B cell (primary cell): ENCODE measurements at regions not wholly inside any gene's neighbourhood (a gene's known extent, or its start where the extent isn't known, plus 50 kb on each side); places are given as distances from the start of the nearest gene placed in this dataset.

Experiments
- ATAC-seq: fragments of 200-7000 bp; cut with Tn5 transposase; one replicate; pipeline ENCODE4 v1.10.0; 2021; ENCODE audit warnings: low read depth, mild to moderate bottlenecking, moderate number of reproducible peaks, moderate library complexity
- CTCF ChIA-PET: fragments of 350-600 bp; sonication (Branson Sonifier 250); formaldehyde crosslinking; loops from one replicate; lab custom pipeline; 2021; ENCODE audit warnings: antibody characterized with exemption, inconsistent platforms; lab: Charles Lee
- POLR2A ChIA-PET: fragments of 350-600 bp; sonication (Branson Sonifier 250); formaldehyde crosslinking; loops from one replicate; lab custom pipeline; 2021; ENCODE audit warnings: antibody characterized with exemption; lab: Charles Lee
- DNase-seq: peaks from one replicate; pipeline ENCODE4 v3.0.0; 2013
- H2AFZ ChIP-seq: 2 replicates; pipeline ENCODE4 v1.6.1; 2012; ENCODE audit warnings: mild to moderate bottlenecking, low read depth, low read length; ENCODE audit not compliant: insufficient read depth, poor library complexity, severe bottlenecking
- H3K27ac ChIP-seq, 2 donors: 1 replicate in 1 of 2; 2 replicates in 1 of 2; pipeline ENCODE4 v1.5.1; 2012 to 2013; ENCODE audit warnings: low read length in 2 of 2, mild to moderate bottlenecking in 2 of 2, moderate library complexity in 1 of 2
- H3K27me3 ChIP-seq, 4 experiments: fragments of 200-600 bp in 1 of 4; sonication (generic) in 1 of 4; replicated peaks in 1 of 4; 1 replicate in 2 of 4; 2 replicates in 2 of 4; pipeline versions ENCODE4 v1.6.1 to v1.7.0; 2013 to 2016; ENCODE audit warnings: low read length in 3 of 4, mild to moderate bottlenecking in 2 of 4, mixed read lengths in 1 of 4, moderate library complexity in 1 of 4; ENCODE audit not compliant: insufficient read depth in 4 of 4, control insufficient read depth in 3 of 4; ENCODE audit errors: control extremely low read depth in 1 of 4
- H3K36me3 ChIP-seq, 2 experiments: replicated peaks in 1 of 2; 1 replicate in 1 of 2; 2 replicates in 1 of 2; pipeline versions ENCODE4 v1.6.1 to v1.7.1; 2013; ENCODE audit warnings: low read length in 1 of 2; ENCODE audit not compliant: insufficient read depth in 2 of 2, control insufficient read depth in 1 of 2; ENCODE audit errors: control extremely low read depth in 1 of 2, extremely low read depth in 1 of 2
- H3K4me1 ChIP-seq, 2 donors: fragments of 200-600 bp in 1 of 2; sonication (generic) in 1 of 2; 1 replicate in 1 of 2; 2 replicates in 1 of 2; pipeline versions ENCODE4 v1.5.1 to v1.6.1; 2013 to 2017; ENCODE audit warnings: low read length in 2 of 2; ENCODE audit not compliant: control insufficient read depth in 2 of 2, insufficient read depth in 2 of 2
- H3K4me2 ChIP-seq: replicated peaks from 2 replicates; pipeline ENCODE3; 2012; ENCODE audit warnings: mild to moderate bottlenecking, low read depth, low read length; ENCODE audit not compliant: poor library complexity, severe bottlenecking
- H3K4me3 ChIP-seq, 5 experiments: fragments of 200-600 bp in 1 of 5; sonication (generic) in 1 of 5; 1 replicate in 3 of 5; 2 replicates in 2 of 5; pipeline versions ENCODE4 v1.5.1 to v1.7.0; 2011 to 2016; ENCODE audit warnings: low read length in 4 of 5, mild to moderate bottlenecking in 4 of 5, low read depth in 2 of 5, control low read depth in 1 of 5, moderate library complexity in 1 of 5; ENCODE audit not compliant: insufficient read depth in 1 of 5; ENCODE audit errors: control extremely low read depth in 1 of 5, extremely low read depth in 1 of 5
- H3K79me2 ChIP-seq: fragments of 200-600 bp; sonication (generic); one replicate; pipeline ENCODE4 v1.6.0; 2016; ENCODE audit warnings: low read length; ENCODE audit not compliant: control insufficient read depth, insufficient read depth
- H3K9ac ChIP-seq: fragments of 200-600 bp; sonication (generic); 2 replicates; pipeline ENCODE4 v1.6.1; 2017; ENCODE audit warnings: mild to moderate bottlenecking, low read length, moderate library complexity
- H3K9me3 ChIP-seq, 3 donors: one replicate each; pipeline versions ENCODE4 v1.6.1 to v1.7.1; 2013; ENCODE audit warnings: low read length in 2 of 3; ENCODE audit not compliant: control insufficient read depth in 2 of 3, insufficient read depth in 1 of 3; ENCODE audit errors: control extremely low read depth in 1 of 3
- H4K20me1 ChIP-seq: 2 replicates; pipeline ENCODE4 v1.6.0; 2012; ENCODE audit warnings: mild to moderate bottlenecking, low read length; ENCODE audit not compliant: insufficient read depth, control insufficient read depth, poor library complexity, severe bottlenecking
- H3K27ac Mint-ChIP-seq: one replicate; pipeline ENCODE4 v1.8.0; 2021; ENCODE audit warnings: mixed read lengths
- H3K27me3 Mint-ChIP-seq: one replicate; pipeline ENCODE4 v1.8.0; 2021; ENCODE audit warnings: mixed read lengths
- H3K4me1 Mint-ChIP-seq: one replicate; pipeline ENCODE4 v1.8.0; 2021; ENCODE audit warnings: mixed read lengths
- H3K4me3 Mint-ChIP-seq: one replicate; pipeline ENCODE4 v1.8.0; 2021; ENCODE audit warnings: mixed read lengths
- H3K9me3 Mint-ChIP-seq: one replicate; pipeline ENCODE4 v1.8.0; 2022; ENCODE audit warnings: mixed read lengths; ENCODE audit not compliant: insufficient read depth
- EZH2 ChIP-seq: IDR thresholded peaks from 2 replicates; pipeline ENCODE4 v1.6.1; 2012; ENCODE audit warnings: borderline replicate concordance, low read depth, mild to moderate bottlenecking, moderate library complexity, low read length; ENCODE audit not compliant: insufficient read depth, poor library complexity, severe bottlenecking
- WGBS: methylation state at CpG from one replicate; pipeline ENCODE4 v1.1.5; 2013; ENCODE audit warnings: missing lambda C conversion rate; ENCODE audit not compliant: insufficient coverage; 5-methylcytosine and 5-hydroxymethylcytosine counted together
- intact Hi-C: fragments of 100-400 bp; cut with micrococcal nuclease; formaldehyde crosslinking; loops from one replicate; pipeline ENCODE4 v1.10.0; 2022
- TF ChIP-seq, protein P1 (sequence below): fragments of 200-600 bp; IDR thresholded peaks from one replicate; pipeline ENCODE4 v1.8.0; 2022; ENCODE audit warnings: antibody characterized with exemption, mild to moderate bottlenecking

- no peaks in the 10 kb centered on the region for H3K4me1 ChIP-seq
Observed at GRCh38 chr3:98972155-98972554, 70.7 kb upstream of the DCBLD2 start.

GRCh38 chr3:98971169-98971681 is 69.7 kb upstream of the DCBLD2 start:
- TF ChIP-seq, protein P1, sequence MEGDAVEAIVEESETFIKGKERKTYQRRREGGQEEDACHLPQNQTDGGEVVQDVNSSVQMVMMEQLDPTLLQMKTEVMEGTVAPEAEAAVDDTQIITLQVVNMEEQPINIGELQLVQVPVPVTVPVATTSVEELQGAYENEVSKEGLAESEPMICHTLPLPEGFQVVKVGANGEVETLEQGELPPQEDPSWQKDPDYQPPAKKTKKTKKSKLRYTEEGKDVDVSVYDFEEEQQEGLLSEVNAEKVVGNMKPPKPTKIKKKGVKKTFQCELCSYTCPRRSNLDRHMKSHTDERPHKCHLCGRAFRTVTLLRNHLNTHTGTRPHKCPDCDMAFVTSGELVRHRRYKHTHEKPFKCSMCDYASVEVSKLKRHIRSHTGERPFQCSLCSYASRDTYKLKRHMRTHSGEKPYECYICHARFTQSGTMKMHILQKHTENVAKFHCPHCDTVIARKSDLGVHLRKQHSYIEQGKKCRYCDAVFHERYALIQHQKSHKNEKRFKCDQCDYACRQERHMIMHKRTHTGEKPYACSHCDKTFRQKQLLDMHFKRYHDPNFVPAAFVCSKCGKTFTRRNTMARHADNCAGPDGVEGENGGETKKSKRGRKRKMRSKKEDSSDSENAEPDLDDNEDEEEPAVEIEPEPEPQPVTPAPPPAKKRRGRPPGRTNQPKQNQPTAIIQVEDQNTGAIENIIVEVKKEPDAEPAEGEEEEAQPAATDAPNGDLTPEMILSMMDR: no peak
- no peak for TF ChIP-seq EZH2
- intact Hi-C loops: no loop called here
- no peak overlapping the region for H3K4me2 ChIP-seq
- H3K36me3 ChIP-seq: no peaks in the 10 kb centered on the region
- H3K9ac ChIP-seq: no peak overlapping the region
- H3K4me1 ChIP-seq: no peaks in the 10 kb centered on the region
- H3K27ac Mint-ChIP-seq: no peak overlapping the region
- H4K20me1 ChIP-seq: no peaks in the 10 kb centered on the region
- H2AFZ ChIP-seq: no peak overlapping the region
- no peak overlapping the region for H3K4me3 Mint-ChIP-seq
- CTCF ChIA-PET: no interaction called here
- DNase-seq (no peak), ATAC-seq (no peak)
- peaks cover 3% of the 10 kb centered on the region for H3K9me3 Mint-ChIP-seq
- POLR2A ChIA-PET: no interaction called here
- no peaks in the 10 kb centered on the region for H3K27me3 Mint-ChIP-seq
- H3K4me3 ChIP-seq: no peak overlapping the region
- peaks cover 0 to 6% (median 0%) of the 10 kb centered on the region in 3 donors for H3K9me3 ChIP-seq
- no CpG with 5 or more reads among the region's 1 CpG for WGBS
- H3K27ac ChIP-seq: no peak overlapping the region
- H3K79me2 ChIP-seq: no peaks in the 10 kb centered on the region
- H3K4me1 Mint-ChIP-seq: no peaks in the 10 kb centered on the region
- no peaks in the 10 kb centered on the region for H3K27me3 ChIP-seq

More at GRCh38 chr3:98972155-98972554, 70.7 kb upstream of the DCBLD2 start:
- Histone ChIP-seq H3K9me3 (peaks cover 0 to 9% (median 0%) of the 10 kb centered on the region in 3 donors), H3K4me3 (no peak overlapping the region), H3K4me2 (no peak overlapping the region), H3K27ac (no peak overlapping the region), H3K36me3 (no peaks in the 10 kb centered on the region), H3K27me3 (no peaks in the 10 kb centered on the region), H4K20me1 (no peaks in the 10 kb centered on the region), H2AFZ (no peak overlapping the region), H3K9ac (no peak overlapping the region), H3K79me2 (no peaks in the 10 kb centered on the region)
- no CpG with 5 or more reads among the region's 2 CpGs for WGBS
- TF ChIP-seq EZH2: no peak
- TF ChIP-seq, protein P1: no peak
- CTCF ChIA-PET: no interaction called here
- intact Hi-C loops: no loop called here
- Mint-ChIP-seq H3K27ac (no peak overlapping the region), H3K4me1 (no peaks in the 10 kb centered on the region), H3K9me3 (peaks cover 3% of the 10 kb centered on the region), H3K4me3 (no peak overlapping the region), H3K27me3 (peaks cover 4% of the 10 kb centered on the region)
- no peak for DNase-seq
- no peak for ATAC-seq
- POLR2A ChIA-PET: no interaction called here
